IPS-NIHi7 (cell line): ENCODE measurements at regions not wholly inside any gene's neighbourhood (a gene's known extent, or its start where the extent isn't known, plus 50 kb on each side); places are given as distances from the start of the nearest gene placed in this dataset.

Experiments
- DNase-seq: peaks from one replicate; pipeline ENCODE4 v3.0.0; 2012; ENCODE audit warnings: mixed read lengths; ENCODE audit errors: extremely low spot score

GRCh38 chr5:58403822-58404433 lies 56.0 kb downstream of the PLK2 start:
- DNase-seq: no peak

GRCh38 chr5:58401701-58402100 lies 58.2 kb downstream of the PLK2 start:
- no peak for DNase-seq

GRCh38 chr5:58400737-58401136 lies 59.1 kb downstream of the PLK2 start:
- DNase-seq: no peak

GRCh38 chr5:58399951-58400350 lies 59.9 kb downstream of the PLK2 start:
- peak; percentile 39 for DNase-seq

GRCh38 chr5:58394339-58394738 lies 65.5 kb downstream of the PLK2 start:
- no peak for DNase-seq

- no peak for DNase-seq
Measured at GRCh38 chr5:58393716-58394115, 66.2 kb downstream of the PLK2 start.

GRCh38 chr5:58392496-58392895 lies 67.4 kb downstream of the PLK2 start:
- no peak for DNase-seq

- DNase-seq: no peak
Measured at GRCh38 chr5:58383448-58383847, 76.4 kb downstream of the PLK2 start.

- no peak for DNase-seq
Measured at GRCh38 chr5:58382131-58382534, 77.8 kb downstream of the PLK2 start.

GRCh38 chr5:58381566-58381965 lies 78.3 kb downstream of the PLK2 start:
- no peak for DNase-seq

- no peak for DNase-seq
Measured at GRCh38 chr5:58380655-58381054, 79.2 kb downstream of the PLK2 start.

- DNase-seq: no peak
Measured at GRCh38 chr5:58378613-58379390, 81.1 kb downstream of the PLK2 start.

GRCh38 chr5:58370606-58371005 lies 89.3 kb downstream of the PLK2 start:
- DNase-seq: no peak

- DNase-seq: no peak
Measured at GRCh38 chr5:58369513-58370190, 90.2 kb downstream of the PLK2 start.

- no peak for DNase-seq
Measured at GRCh38 chr5:58366461-58366860, 93.4 kb downstream of the PLK2 start.

- DNase-seq: no peak
Measured at GRCh38 chr5:58365791-58366190, 94.1 kb downstream of the PLK2 start.

- no peak for DNase-seq
Measured at GRCh38 chr5:58363461-58364249, 96.2 kb downstream of the PLK2 start.

- no peak for DNase-seq
Measured at GRCh38 chr5:58362135-58362534, 97.8 kb downstream of the PLK2 start.

GRCh38 chr5:58360794-58361193 lies 99.1 kb downstream of the PLK2 start:
- peak; percentile 28 for DNase-seq

GRCh38 chr5:58359981-58360380 lies 99.9 kb downstream of the PLK2 start:
- no peak for DNase-seq

GRCh38 chr5:58358501-58359178 lies 101.2 kb downstream of the PLK2 start:
- no peak for DNase-seq
